H1 (cell line): ENCODE measurements at regions not wholly inside any gene's neighbourhood (a gene's known extent, or its start where the extent isn't known, plus 50 kb on each side); places are given as distances from the start of the nearest gene placed in this dataset.

Source experiments
- CTCF ChIA-PET: fragments of 300-600 bp; sonication (Branson Sonifier 250); formaldehyde crosslinking; loops from one replicate; lab custom pipeline; 2021; ENCODE audit not compliant: partially characterized antibody; lab: Charles Lee
- POLR2A ChIA-PET: fragments of 300-600 bp; sonication (Branson Sonifier 250); formaldehyde crosslinking; loops from one replicate; lab custom pipeline; 2021; ENCODE audit warnings: inconsistent platforms; ENCODE audit not compliant: partially characterized antibody; lab: Charles Lee
- DNase-seq, 2 experiments: peaks; one replicate each; pipeline versions ENCODE4 v3.0.0 to v3.0.0-alpha.2; 2010 to 2022; ENCODE audit warnings: low spot score in 2 of 2, low read depth in 1 of 2, mixed read lengths in 1 of 2
- FAIRE-seq: peaks from 2 replicates; lab custom pipeline; 2011; peaks lifted over from hg19 to GRCh38; lab: Jason Lieb, UNC
- H2AFZ ChIP-seq: 2 replicates; pipeline ENCODE4 v1.8.1; 2012; ENCODE audit warnings: low read length, inconsistent platforms
- H2AK5ac ChIP-seq: 2 replicates; pipeline ENCODE4 v1.6.1; 2013; ENCODE audit warnings: low read depth, low read length
- H2BK120ac ChIP-seq: replicated peaks from 2 replicates; pipeline ENCODE3; 2013; ENCODE audit warnings: low read depth, low read length, inconsistent platforms
- H2BK12ac ChIP-seq: 2 replicates; pipeline ENCODE4 v1.6.1; 2013; ENCODE audit warnings: low read depth, low read length
- H2BK15ac ChIP-seq: 2 replicates; pipeline ENCODE4 v1.6.1; 2013; ENCODE audit warnings: low read length
- H2BK20ac ChIP-seq: 2 replicates; pipeline ENCODE4 v1.6.1; 2013; ENCODE audit warnings: low read length
- H2BK5ac ChIP-seq: 2 replicates; pipeline ENCODE4 v1.6.1; 2013; ENCODE audit warnings: low read depth, low read length
- H3K14ac ChIP-seq: 2 replicates; pipeline ENCODE4 v1.6.1; 2013; ENCODE audit warnings: inconsistent platforms; ENCODE audit not compliant: insufficient read length
- H3K18ac ChIP-seq: 2 replicates; pipeline ENCODE4 v1.6.1; 2013; ENCODE audit warnings: low read length; ENCODE audit errors: extremely low read depth
- H3K23ac ChIP-seq: 2 replicates; pipeline ENCODE4 v1.6.1; 2013; ENCODE audit warnings: inconsistent platforms; ENCODE audit not compliant: insufficient read length
- H3K23me2 ChIP-seq: 2 replicates; pipeline ENCODE4 v1.6.1; 2013; ENCODE audit warnings: low read depth, low read length
- H3K27ac ChIP-seq: 2 replicates; pipeline ENCODE4 v1.6.1; 2011; ENCODE audit warnings: low read depth, low read length, inconsistent platforms
- H3K27me3 ChIP-seq, 4 experiments: replicated peaks in 1 of 4; 1 replicate in 1 of 4; 2 replicates in 3 of 4; pipeline versions ENCODE4 v1.6.1 to v1.8.1; 2011 to 2013; ENCODE audit warnings: low read length in 3 of 4, mild to moderate bottlenecking in 3 of 4, inconsistent platforms in 2 of 4, mixed read lengths in 2 of 4, moderate library complexity in 1 of 4; ENCODE audit not compliant: control insufficient read depth in 3 of 4, insufficient read depth in 3 of 4; ENCODE audit errors: extremely low read depth in 1 of 4
- H3K36me3 ChIP-seq, 4 experiments: 2 replicates each; pipeline versions ENCODE4 v1.6.1 to v1.8.1; 2011 to 2013; ENCODE audit warnings: mild to moderate bottlenecking in 4 of 4, low read length in 3 of 4, moderate library complexity in 2 of 4, control low read depth in 1 of 4, inconsistent platforms in 1 of 4; ENCODE audit not compliant: insufficient read depth in 4 of 4, control insufficient read depth in 2 of 4
- H3K4ac ChIP-seq: replicated peaks from 2 replicates; pipeline ENCODE3; 2013; ENCODE audit warnings: low read length, low read depth, mixed read lengths, inconsistent platforms; ENCODE audit not compliant: insufficient read length
- H3K4me1 ChIP-seq, 4 experiments: replicated peaks in 1 of 4; 1 replicate in 1 of 4; 2 replicates in 3 of 4; pipeline versions ENCODE4 v1.6.1 to v1.8.1; 2011 to 2013; ENCODE audit warnings: low read length in 3 of 4, inconsistent platforms in 2 of 4, mixed read lengths in 1 of 4; ENCODE audit not compliant: insufficient read depth in 4 of 4, control insufficient read depth in 3 of 4
- H3K4me2 ChIP-seq, 2 experiments: 2 replicates each; pipeline versions ENCODE4 v1.6.1 to v1.8.1; 2011 to 2013; ENCODE audit warnings: low read depth in 2 of 2, low read length in 2 of 2, control low read depth in 1 of 2, inconsistent platforms in 1 of 2, mild to moderate bottlenecking in 1 of 2; ENCODE audit not compliant: insufficient read depth in 1 of 2
- H3K4me3 ChIP-seq, 4 experiments: fragments of 200-600, 300-600 bp in 1 of 4; sonication (generic), shearing (Covaris generic), sonication (Bioruptor Twin) in 1 of 4; 2 replicates each; pipeline versions ENCODE4 v1.5.1 to v1.8.1; 2011 to 2016; ENCODE audit warnings: low read length in 4 of 4, low read depth in 3 of 4, control low read depth in 2 of 4, inconsistent platforms in 2 of 4, mild to moderate bottlenecking in 2 of 4, mixed read lengths in 1 of 4, moderate library complexity in 1 of 4; ENCODE audit not compliant: insufficient read depth in 2 of 4; ENCODE audit errors: extremely low read depth in 1 of 4
- H3K56ac ChIP-seq: replicated peaks from 2 replicates; pipeline ENCODE3; 2013; ENCODE audit warnings: low read depth, mild to moderate bottlenecking, mixed read lengths, low read length, inconsistent platforms; ENCODE audit not compliant: insufficient read length
- H3K79me1 ChIP-seq: 2 replicates; pipeline ENCODE4 v1.6.1; 2013; ENCODE audit warnings: low read depth, low read length, control low read depth
- H3K79me2 ChIP-seq, 2 experiments: 2 replicates each; pipeline versions ENCODE4 v1.6.1 to v1.8.1; 2012 to 2013; ENCODE audit warnings: low read length in 2 of 2, mild to moderate bottlenecking in 2 of 2, inconsistent platforms in 1 of 2; ENCODE audit not compliant: insufficient read depth in 2 of 2, control insufficient read depth in 1 of 2
- H3K9ac ChIP-seq, 4 experiments: replicated peaks in 1 of 4; 1 replicate in 1 of 4; 2 replicates in 3 of 4; pipeline versions ENCODE4 v1.6.1 to v1.8.1; 2011 to 2013; ENCODE audit warnings: low read depth in 3 of 4, low read length in 3 of 4, control low read depth in 2 of 4, mild to moderate bottlenecking in 2 of 4, moderate library complexity in 2 of 4, inconsistent platforms in 1 of 4; ENCODE audit errors: extremely low read depth in 1 of 4
- H3K9me3 ChIP-seq, 2 experiments: 2 replicates each; pipeline versions ENCODE4 v1.6.1 to v1.8.1; 2012 to 2013; ENCODE audit warnings: mild to moderate bottlenecking in 2 of 2, moderate library complexity in 2 of 2, control low read depth in 1 of 2, inconsistent platforms in 1 of 2, low read depth in 1 of 2, low read length in 1 of 2, mixed read lengths in 1 of 2; ENCODE audit not compliant: insufficient read depth in 2 of 2
- H4K20me1 ChIP-seq, 2 experiments: replicated peaks in 1 of 2; 2 replicates each; pipeline versions ENCODE3 to v1.8.1; 2011 to 2013; ENCODE audit warnings: inconsistent platforms in 2 of 2, low read length in 2 of 2, mild to moderate bottlenecking in 1 of 2; ENCODE audit not compliant: insufficient read depth in 2 of 2, control insufficient read depth in 1 of 2
- H4K5ac ChIP-seq: 2 replicates; pipeline ENCODE4 v1.6.1; 2013; ENCODE audit warnings: low read length, low read depth, mixed read lengths, inconsistent platforms; ENCODE audit not compliant: insufficient read length
- H4K8ac ChIP-seq: 2 replicates; pipeline ENCODE4 v1.8.0; 2013; ENCODE audit warnings: mild to moderate bottlenecking, moderate library complexity, low read length, inconsistent platforms; ENCODE audit not compliant: insufficient read depth; ENCODE audit errors: extremely low read depth
- H4K91ac ChIP-seq: replicated peaks from 2 replicates; pipeline ENCODE3; 2013; ENCODE audit warnings: low read length, mixed read lengths, inconsistent platforms; ENCODE audit not compliant: insufficient read length
- CBX5 ChIP-seq: fragments of 300-800, 300-1000 bp; sonication (generic); IDR thresholded peaks from 2 replicates; pipeline ENCODE4 v1.7.1; 2016; ENCODE audit warnings: antibody characterized with exemption, low read length, low read depth
- CBX8 ChIP-seq: fragments of 300-800, 300-1000 bp; sonication (generic); IDR thresholded peaks from 2 replicates; pipeline ENCODE4 v1.7.1; 2016; ENCODE audit warnings: low read depth, low read length, borderline replicate concordance
- CEBPB ChIP-seq: IDR thresholded peaks from 2 replicates; pipeline ENCODE4 v1.6.1; 2012; ENCODE audit warnings: low read depth, low read length
- CHD2 ChIP-seq: IDR thresholded peaks from 2 replicates; pipeline ENCODE4 v1.6.1; 2012; ENCODE audit warnings: low read length, improper control_type of control experiment
- CTBP2 ChIP-seq: IDR thresholded peaks from 2 replicates; pipeline ENCODE4 v1.7.0; 2011; ENCODE audit warnings: borderline replicate concordance, mild to moderate bottlenecking, moderate library complexity, mixed read lengths, low read length; ENCODE audit not compliant: insufficient read depth, insufficient read length
- GABPA ChIP-seq: IDR thresholded peaks from 2 replicates; pipeline ENCODE4 v1.6.1; 2011; ENCODE audit warnings: mild to moderate bottlenecking, low read length, moderate library complexity, borderline replicate concordance; ENCODE audit not compliant: insufficient read depth
- GTF2F1 ChIP-seq: IDR thresholded peaks from 2 replicates; pipeline ENCODE4 v1.6.1; 2012; ENCODE audit warnings: low read depth, low read length, improper control_type of control experiment, borderline replicate concordance
- HDAC2 ChIP-seq, 2 experiments: fragments of 300-600 bp in 1 of 2; sonication (generic) in 1 of 2; IDR thresholded peaks; 2 replicates each; pipeline ENCODE4 v1.6.1; 2011 to 2012; ENCODE audit warnings: low read depth in 2 of 2, low read length in 2 of 2, mild to moderate bottlenecking in 2 of 2, moderate library complexity in 2 of 2, borderline replicate concordance in 1 of 2, inconsistent platforms in 1 of 2
- KDM1A ChIP-seq: fragments of 200-600, 300-600 bp; sonication (generic); IDR thresholded peaks from 2 replicates; pipeline ENCODE4 v1.7.1; 2016; ENCODE audit warnings: mild to moderate bottlenecking, low read length, borderline replicate concordance
- KDM4A ChIP-seq: IDR thresholded peaks from one replicate; pipeline ENCODE4 v1.7.1; 2012; ENCODE audit warnings: low read depth, mild to moderate bottlenecking, moderate library complexity, low read length, inconsistent platforms; ENCODE audit not compliant: severe bottlenecking
- RNF2 ChIP-seq: fragments of 200-900, 300-1000 bp; sonication (generic); IDR thresholded peaks from 2 replicates; pipeline ENCODE4 v1.7.1; 2016; ENCODE audit warnings: borderline replicate concordance, low read depth, mild to moderate bottlenecking, antibody characterized with exemption, low read length; ENCODE audit not compliant: poor library complexity, severe bottlenecking; ENCODE audit errors: missing control alignments
- SAP30 ChIP-seq: fragments of 300-600 bp; sonication (generic); IDR thresholded peaks from 2 replicates; pipeline ENCODE4 v1.7.1; 2012; ENCODE audit warnings: low read length, moderate library complexity, mild to moderate bottlenecking, inconsistent platforms; ENCODE audit not compliant: insufficient read depth, insufficient replicate concordance
- SIN3A ChIP-seq, 2 experiments: IDR thresholded peaks in 1 of 2; conservative IDR thresholded peaks in 1 of 2; 2 replicates each; pipeline ENCODE4 v1.6.1; 2011 to 2012; ENCODE audit warnings: low read length in 2 of 2, improper control_type of control experiment in 1 of 2, low read depth in 1 of 2, mild to moderate bottlenecking in 1 of 2
- TCF12 ChIP-seq: IDR thresholded peaks from 2 replicates; pipeline ENCODE4 v1.6.1; 2011; ENCODE audit warnings: low read depth, mild to moderate bottlenecking, low read length

GRCh38 chr4:127151941-127152340, 480.8 kb upstream of the INTU start:
- H4K20me1 ChIP-seq = no peaks in the 10 kb centered on the region
- DNase-seq (no peak), FAIRE-seq (no peak)
- no peaks in the 10 kb centered on the region for H3K23me2 ChIP-seq
- ChIA-PET CTCF (no interaction called here), POLR2A (no interaction called here)
- H2BK120ac ChIP-seq = no peak overlapping the region
- no peak overlapping the region for H3K23ac ChIP-seq
- no peak overlapping the region for H3K14ac ChIP-seq
- H3K36me3 ChIP-seq = no peaks in the 10 kb centered on the region
- H3K79me2 ChIP-seq = no peaks in the 10 kb centered on the region
- H3K27ac ChIP-seq = no peak overlapping the region
- no peak overlapping the region for H4K8ac ChIP-seq
- H2AFZ ChIP-seq = no peak overlapping the region
- no peak overlapping the region for H3K4ac ChIP-seq
- no peak overlapping the region for H2AK5ac ChIP-seq
- no peak overlapping the region for H3K56ac ChIP-seq
- H3K4me1 ChIP-seq = no peaks in the 10 kb centered on the region
- H3K18ac ChIP-seq = no peak overlapping the region
- H2BK20ac ChIP-seq = no peak overlapping the region
- H2BK5ac ChIP-seq = no peak overlapping the region
- H2BK15ac ChIP-seq = no peak overlapping the region
- no peaks in the 10 kb centered on the region for H3K27me3 ChIP-seq
- H3K79me1 ChIP-seq = no peaks in the 10 kb centered on the region
- no peak overlapping the region for H3K9ac ChIP-seq
- no peak overlapping the region for H2BK12ac ChIP-seq
- H3K4me2 ChIP-seq = no peak overlapping the region
- H4K5ac ChIP-seq = no peak overlapping the region
- H3K4me3 ChIP-seq = no peak overlapping the region
- no peak for TF ChIP-seq GTF2F1
- no peak for TF ChIP-seq CTBP2
- TF ChIP-seq KDM1A = no peak
- no peak for TF ChIP-seq CBX5
- no peak for TF ChIP-seq CEBPB
- no peak for TF ChIP-seq RNF2
- TF ChIP-seq KDM4A = no peak
- no peak for TF ChIP-seq TCF12
- no peak for TF ChIP-seq SIN3A (conservative IDR thresholded peaks at IDR 0.05 in 1 of 2, IDR thresholded peaks at IDR 0.05 in 1 of 2; ENCODE audit: low read depth in 1 of 2, low read length in 2 of 2)
- TF ChIP-seq CHD2 = no peak
- no peak for TF ChIP-seq HDAC2 (IDR thresholded peaks at IDR 0.05; ENCODE audit: borderline replicate concordance in 1 of 2, low read depth in 2 of 2, low read length in 2 of 2)
- no peak for TF ChIP-seq CBX8
- no peak for TF ChIP-seq GABPA
- no peak for TF ChIP-seq SAP30
- H3K9me3 ChIP-seq = no peaks in the 10 kb centered on the region
- no peak overlapping the region for H4K91ac ChIP-seq
